OCI-LY7 (cell line): ENCODE measurements at regions not wholly inside any gene's neighbourhood (a gene's known extent, or its start where the extent isn't known, plus 50 kb on each side); places are given as distances from the start of the nearest gene placed in this dataset.

Experiments
- EZH2phosphoT487 ChIP-seq: fragments of 200-600 bp; sonication (generic); IDR thresholded peaks from 2 replicates; pipeline ENCODE4 v1.6.1; 2018; ENCODE audit warnings: low read depth, borderline replicate concordance, mild to moderate bottlenecking, mixed run types, antibody characterized with exemption, low read length, moderate library complexity, mixed read lengths
- TF ChIP-seq, protein P1 (sequence below): fragments of 200-600 bp; sonication (generic); conservative IDR thresholded peaks from 2 replicates; pipeline ENCODE4 v1.5.1; 2014; ENCODE audit warnings: mild to moderate bottlenecking, antibody characterized with exemption, low read length, moderate library complexity, mixed read lengths

DNA sequence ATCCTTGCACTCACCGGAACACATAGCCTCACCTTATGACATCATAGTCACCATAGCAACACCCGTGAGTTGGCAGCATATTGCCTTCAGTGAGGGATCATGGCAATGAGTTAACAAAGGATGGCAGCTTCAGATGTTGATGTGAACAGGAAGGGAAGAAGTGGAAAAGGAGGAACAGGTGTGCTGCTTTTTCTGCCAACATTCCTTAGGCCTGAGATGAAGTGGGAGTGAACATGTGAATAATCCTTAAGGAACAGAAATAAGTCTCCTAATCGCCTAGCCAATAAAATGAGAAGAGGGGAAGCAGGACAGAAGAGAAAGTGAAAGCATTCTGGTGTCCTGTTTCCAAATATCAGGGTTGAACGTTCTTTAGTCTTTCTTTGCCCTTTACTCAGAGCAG, 360.0 kb downstream of the BRINP1 start:
- TF ChIP-seq, protein P1, sequence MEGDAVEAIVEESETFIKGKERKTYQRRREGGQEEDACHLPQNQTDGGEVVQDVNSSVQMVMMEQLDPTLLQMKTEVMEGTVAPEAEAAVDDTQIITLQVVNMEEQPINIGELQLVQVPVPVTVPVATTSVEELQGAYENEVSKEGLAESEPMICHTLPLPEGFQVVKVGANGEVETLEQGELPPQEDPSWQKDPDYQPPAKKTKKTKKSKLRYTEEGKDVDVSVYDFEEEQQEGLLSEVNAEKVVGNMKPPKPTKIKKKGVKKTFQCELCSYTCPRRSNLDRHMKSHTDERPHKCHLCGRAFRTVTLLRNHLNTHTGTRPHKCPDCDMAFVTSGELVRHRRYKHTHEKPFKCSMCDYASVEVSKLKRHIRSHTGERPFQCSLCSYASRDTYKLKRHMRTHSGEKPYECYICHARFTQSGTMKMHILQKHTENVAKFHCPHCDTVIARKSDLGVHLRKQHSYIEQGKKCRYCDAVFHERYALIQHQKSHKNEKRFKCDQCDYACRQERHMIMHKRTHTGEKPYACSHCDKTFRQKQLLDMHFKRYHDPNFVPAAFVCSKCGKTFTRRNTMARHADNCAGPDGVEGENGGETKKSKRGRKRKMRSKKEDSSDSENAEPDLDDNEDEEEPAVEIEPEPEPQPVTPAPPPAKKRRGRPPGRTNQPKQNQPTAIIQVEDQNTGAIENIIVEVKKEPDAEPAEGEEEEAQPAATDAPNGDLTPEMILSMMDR = no peak
- no peak for TF ChIP-seq EZH2phosphoT487
